ENCODE measurements at regions not wholly inside any gene's neighbourhood (a gene's known extent, or its start where the extent isn't known, plus 50 kb on each side); places are given as distances from the start of the nearest gene placed in this dataset.

DNA sequence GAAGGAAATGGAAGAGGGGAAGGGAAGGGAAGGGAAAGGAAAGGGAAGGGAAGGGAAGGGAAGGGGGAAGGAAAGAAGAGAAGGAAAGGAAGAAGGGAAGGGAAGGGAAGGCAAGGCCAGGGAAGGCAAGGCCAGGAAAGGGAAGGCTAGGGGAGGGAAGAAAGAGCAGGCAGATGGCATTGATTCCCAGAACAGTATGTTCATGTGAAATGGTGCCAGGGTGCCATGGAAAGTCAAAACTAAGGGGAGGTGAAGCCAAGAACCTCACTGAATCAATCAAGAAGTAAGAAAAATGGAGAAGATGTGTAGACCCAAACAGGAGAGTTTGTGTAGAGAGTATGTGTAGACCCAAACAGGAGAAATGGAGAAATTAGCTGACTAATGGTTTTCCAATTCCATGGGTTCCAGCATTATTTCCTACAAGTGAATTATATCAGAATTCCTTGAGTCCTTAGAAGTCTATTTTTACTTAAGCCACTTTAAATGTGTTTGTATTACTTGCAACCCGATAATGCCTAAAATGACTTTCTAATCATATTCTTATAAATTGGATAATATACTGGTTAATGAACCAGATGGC is 367.6 kb downstream of the TXNL1 start:
- no peak for DNase-seq

DNA sequence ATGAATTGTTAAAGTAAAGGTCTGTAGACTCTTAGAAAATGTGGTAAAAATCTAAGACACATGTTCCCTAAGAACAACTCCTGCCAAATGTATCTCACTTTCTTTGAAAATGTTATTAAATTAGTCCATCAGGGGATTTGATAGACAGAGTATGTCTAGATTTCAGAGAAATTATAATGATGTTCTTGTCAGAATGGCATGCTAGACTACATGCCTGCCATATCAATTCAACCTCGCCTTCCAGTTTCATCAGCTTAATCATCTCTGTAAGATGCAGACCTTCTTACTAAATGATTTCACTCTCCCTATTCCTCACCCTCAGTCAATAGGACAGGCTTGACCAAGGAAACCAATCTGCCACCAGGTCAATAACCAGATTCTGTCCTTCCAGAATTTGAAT is 368.4 kb downstream of the TXNL1 start:
- no peak for DNase-seq

DNA sequence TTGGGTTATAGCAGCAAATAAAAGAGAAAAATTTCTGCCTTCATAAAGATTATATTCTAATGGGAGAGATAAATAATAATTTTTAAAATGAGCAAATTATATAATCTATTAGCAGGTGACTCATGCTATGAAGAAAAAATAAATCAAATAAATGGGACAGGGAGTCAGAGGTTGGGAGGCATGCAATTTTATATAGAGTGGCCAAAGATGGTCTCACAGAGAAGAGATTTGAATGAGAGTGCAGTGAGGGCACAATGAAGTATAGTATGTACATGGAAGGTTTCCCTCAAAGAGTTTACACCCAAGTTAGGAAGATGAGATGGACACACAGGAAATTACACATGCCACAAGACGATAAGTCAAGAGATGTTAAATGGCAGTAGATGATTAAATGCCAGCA is 369.4 kb downstream of the TXNL1 start:
- no peak for DNase-seq

DNA sequence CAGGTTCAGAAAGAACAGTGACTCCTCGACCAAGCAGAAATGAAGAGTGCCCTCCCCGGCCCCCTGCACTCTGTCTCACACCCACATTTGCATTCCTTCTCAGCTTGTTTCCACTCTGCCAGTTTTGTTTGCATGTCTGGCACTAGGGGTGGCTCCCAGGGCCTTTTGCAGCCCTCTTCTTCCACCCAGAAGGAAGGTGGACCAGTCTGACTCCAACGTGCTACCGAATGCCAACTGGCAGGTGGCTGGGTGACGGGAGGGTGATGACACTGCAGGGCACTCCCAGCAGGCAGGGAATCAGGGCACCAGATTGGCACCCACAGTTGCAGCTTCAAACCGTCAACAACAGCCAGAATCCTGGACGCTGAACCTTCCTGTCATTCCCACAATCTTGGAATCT is 371.1 kb downstream of the TXNL1 start:
- DNase-seq: no peak

DNA sequence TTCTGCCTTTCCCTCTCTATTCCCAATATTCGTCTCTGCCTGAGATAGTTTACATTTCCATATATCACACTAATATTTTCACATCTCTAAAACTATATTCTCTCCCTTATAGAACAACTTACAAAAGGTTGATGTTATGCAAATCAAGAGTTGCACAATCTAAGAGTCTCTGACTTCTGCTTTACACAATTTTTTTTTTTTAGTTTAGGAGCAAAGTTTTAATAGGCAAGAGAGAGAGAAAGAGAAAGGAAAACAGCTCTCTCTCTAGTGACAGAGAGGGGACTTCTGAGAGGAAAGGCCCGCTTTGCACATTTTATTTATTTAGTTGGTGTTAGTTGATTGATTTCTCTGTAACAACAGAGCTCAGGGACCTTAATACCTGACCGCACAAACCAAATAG is 380.2 kb downstream of the TXNL1 start:
- no peak for DNase-seq

DNA sequence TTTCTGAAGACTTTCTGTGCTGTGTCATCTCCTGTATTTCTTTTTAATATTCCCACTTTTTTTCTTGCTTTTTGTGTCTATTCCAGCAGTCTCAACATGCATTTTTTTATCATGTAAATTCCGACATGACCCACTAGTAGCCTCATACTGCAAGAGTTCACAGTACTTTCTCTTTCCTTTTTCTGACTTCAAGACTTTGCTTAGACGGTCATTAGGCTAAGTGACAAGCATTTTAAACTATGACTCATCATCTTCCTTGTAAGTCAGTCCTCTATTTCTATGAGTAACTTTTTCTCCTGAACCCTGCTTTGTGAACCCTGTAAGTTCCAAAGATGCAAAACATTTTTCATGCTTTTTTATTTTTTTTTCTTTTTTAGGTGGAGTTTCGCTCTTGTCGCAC is 381.2 kb downstream of the TXNL1 start:
- DNase-seq: no peak

DNA sequence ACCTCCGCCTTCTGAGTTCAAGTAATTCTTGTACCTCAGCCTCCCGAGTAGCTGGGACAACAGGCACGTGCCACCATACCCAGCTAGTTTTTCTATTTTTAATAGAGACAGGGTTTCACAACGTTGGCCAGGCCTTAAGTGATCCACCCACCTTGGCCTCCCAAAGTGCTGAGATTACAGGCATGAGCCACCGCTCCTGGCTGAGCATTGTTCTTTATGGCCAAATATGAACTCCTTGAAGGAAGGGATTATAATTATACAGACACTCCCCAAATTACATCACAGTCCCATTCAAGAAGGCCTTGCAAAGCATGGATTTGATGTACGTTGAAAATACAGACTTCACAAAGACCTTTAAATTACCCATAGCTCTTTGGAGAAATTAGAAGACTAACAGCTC is 381.7 kb downstream of the TXNL1 start:
- DNase-seq: no peak

DNA sequence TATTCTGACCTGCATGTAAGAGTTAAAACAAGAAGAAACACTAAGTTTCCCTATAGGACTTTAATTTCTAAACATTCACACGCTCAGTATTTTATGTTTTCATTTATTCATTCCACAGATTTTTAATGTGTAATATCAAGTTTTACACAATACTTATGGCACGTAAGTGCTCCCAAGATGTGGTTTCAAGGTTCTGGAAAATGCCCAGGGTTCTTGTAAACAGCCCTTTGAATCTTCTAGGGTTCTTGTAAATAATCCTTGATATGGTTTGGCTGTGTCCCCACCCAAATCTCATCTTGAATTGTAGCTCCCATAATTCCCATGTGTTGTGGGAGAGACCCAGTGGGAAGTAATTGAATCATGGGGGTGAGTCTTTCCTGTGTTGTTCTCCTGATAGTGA is 383.0 kb downstream of the TXNL1 start:
- DNase-seq: no peak

DNA sequence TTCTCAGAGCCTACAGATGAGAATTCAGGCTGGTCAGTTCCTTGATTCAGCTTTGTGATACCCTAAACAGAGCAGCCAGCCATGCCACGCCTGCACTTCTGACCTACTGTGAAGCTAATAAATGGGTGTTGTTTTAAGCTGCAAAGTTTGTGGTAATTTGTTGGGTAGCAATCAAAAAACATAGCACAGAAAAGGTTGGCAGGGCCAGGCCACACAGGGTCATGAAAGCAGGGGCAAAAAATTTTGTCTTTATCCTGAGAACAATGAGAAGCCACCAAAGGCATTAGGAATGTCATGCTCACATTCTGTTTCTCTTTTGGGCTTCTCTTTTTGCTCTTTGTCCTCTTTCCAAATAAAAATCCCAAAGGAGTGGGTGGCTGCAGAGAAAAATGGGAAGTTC is 385.9 kb downstream of the TXNL1 start:
- DNase-seq: no peak

DNA sequence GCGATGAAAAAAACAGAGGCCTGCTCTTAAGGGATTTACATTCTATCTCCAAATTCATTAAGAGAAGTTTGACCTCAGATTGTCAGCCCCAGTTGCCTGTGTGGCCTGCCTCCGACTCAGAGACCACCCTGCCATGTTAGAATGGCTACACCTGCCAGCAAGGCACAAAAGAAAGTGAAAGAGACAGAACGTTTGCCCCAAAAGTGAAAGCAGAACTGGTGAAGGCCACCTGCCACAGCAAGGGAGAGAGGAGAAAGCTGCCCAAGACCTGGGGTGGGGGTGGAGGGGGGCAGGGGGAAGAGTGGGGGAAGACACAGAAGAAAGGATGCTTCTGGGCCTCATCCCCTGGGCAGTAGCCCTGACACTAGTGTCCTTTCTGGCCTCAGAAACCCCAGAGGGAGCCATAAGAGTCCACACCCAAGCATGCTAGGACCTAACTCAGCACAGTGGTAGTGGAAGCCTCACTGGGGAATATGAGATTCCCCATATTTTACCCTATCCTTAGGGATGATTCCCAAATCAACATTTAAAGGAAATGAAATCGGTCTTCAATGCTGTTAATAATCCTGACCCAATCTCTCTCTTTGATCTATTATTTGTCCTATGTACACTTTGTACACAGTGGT is 389.7 kb downstream of the TXNL1 start:
- no peak for DNase-seq

DNA sequence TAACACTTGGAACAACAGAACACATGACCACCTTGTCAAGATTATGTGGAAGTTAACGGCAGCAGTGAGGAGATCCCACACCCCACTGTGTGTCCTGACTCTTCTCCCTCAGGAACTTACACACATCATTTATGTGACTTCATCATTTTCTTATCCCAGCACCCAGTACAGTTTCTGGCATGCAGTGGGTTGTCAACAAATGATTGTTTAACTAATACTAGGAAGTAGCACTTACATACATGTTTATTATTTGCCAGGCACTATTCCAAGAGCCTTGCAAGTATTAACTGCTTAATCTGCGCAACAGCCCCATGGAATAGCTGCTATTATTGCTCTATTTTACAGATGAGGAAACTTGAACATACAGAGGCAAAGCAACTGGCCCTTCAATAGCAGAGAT is 391.5 kb downstream of the TXNL1 start:
- DNase-seq: no peak

DNA sequence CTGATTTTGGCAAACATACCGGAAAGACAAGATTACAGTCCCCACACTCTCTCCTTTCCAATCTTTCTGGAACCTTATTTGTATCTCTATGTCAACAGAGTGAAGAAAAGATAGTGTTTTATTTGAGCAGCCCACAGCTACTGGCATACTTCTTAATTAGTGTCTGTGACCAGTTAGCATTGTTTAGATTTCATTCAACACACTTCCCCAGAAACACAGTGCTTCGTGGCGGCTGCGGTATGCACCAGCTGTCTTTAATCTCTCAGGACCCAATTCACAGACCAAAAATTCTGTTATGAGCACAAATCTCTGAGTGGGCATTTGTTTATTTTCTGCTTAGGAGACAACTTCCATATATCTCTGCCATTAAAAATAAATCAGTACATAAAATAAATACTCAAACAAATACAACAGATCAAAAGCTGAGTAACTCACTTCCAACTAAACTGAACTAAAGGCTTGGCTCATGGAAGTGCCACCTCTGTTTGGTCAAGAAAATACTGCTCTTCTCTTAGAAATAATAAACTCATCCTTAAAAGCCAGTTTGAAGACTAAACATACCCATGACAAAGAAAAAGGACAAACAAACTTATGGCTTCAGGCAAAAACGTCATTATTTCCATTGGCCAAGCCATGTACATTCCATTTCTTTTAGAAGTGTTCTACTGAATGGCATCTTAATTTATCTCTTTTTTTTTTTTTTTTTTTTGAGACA is 392.4 kb downstream of the TXNL1 start:
- DNase-seq: no peak

DNA sequence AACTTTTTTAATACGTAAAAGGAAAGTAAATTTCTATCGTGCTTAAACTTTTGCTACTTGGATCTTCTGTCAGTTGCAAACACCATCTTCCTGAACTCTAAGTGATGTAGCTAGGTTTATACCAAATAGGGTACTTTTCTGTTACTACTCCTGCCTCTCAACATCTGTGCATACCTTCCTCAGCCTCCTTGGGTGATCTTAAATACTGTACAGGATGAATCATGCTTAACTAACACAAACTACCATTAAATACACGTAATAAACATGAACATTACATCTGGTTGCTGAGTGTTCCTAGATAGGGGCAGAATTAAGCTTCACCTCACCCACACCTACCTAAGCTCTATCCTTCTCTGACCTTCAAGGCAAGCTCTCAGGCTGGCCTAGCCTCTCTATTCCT is 398.0 kb downstream of the TXNL1 start:
- no peak for DNase-seq

DNA sequence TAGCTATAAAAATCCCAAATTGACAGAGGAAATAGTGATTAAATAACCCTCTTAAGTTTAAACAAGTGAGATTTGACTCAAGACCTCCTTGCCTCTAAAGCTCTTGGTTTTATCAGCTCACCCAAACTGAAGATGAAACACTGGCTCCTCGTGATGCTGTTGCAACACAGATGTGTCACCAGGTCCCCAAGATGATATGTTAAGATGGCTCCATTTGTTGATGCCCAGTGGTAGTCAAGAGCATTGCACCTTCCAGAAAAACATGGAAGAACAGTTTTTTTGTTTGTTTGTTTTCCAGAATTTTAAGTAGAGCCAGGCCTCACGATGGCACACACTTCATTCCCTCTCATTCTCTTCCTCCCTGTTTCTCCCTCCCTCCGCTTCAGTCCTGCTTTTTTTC is 399.8 kb downstream of the TXNL1 start:
- no peak for DNase-seq

DNA sequence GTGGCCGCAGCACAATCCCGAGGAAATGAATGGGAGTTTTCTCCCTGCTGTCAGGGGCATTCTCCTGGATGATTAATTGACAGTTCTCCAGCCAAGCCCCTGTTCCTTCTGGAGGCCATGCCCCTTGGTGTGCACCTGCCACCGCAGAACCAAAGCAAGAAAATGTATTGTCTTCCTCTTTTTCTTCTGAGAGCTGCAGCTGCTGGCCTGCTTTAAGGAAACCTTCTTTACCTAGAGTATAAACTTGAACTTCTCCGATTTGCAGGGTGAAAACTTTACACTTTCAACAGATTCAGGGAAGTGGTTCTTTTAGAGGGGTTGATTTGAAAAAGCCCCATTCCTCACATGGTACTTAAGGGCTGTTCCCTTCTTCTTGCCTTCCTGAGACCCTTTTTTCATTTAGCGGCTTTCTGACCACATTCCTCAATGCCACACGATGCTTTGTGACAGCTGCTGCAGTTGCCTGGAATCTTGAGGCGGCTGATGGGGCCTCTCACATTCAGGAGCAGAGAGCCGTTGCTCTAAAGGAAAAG is 402.8 kb downstream of the TXNL1 start:
- no peak for DNase-seq

DNA sequence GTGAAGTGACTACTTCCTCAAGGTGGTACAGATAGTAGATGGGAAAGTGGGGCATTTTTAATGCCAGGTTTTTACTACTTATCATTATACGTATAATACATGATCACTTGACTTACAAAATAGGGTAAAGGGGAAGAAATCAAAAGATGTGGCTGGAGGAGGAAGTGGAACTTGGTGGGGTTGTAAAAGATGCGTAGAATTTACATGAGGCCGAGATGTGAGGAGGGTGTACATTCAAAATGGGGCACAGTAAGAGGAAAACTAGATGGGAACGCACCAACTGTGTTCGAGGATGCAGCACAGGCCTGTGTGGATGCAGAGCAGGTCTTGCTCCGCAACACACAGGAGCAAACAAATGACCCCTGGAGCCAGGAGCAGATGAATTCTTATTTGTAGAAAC is 403.3 kb downstream of the TXNL1 start:
- no peak for DNase-seq

DNA sequence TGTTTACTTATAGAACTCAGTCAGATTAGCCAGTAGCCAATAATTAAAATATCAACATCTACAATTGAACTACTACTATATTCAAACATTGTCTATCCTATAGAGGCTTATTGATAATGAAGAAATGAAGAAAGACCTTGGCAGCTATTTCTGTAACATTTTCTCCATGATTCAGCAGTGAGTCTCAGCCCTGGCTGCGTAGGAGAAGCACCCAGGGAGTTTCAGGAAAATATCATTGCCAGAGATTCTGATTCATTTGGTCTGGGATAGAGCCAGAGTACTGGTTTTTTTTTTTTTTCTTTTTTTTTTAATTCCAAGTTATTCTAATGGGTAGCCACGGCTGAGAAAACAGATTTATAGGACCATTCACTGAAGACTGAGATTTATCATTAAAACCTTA is 404.8 kb downstream of the TXNL1 start:
- no peak for DNase-seq

DNA sequence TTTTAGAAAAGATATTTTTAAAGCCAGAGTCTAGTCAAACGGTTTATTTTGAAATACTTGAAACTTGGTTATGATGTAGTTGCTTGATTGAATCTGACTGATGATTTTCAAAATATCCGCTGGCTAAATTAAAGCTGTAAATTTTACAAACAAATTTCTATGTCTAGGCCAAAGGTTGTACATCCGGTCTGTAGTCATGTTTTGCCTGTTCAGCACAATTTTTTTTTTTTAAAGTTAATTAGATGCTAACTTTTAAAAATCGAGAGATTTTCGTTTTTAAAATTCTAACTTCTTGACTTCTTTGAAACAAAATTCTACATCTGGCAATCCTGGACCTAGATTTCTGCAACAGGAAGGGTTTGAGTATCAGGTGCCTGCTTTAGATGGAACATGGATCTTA is 412.4 kb downstream of the TXNL1 start:
- DNase-seq: no peak

DNA sequence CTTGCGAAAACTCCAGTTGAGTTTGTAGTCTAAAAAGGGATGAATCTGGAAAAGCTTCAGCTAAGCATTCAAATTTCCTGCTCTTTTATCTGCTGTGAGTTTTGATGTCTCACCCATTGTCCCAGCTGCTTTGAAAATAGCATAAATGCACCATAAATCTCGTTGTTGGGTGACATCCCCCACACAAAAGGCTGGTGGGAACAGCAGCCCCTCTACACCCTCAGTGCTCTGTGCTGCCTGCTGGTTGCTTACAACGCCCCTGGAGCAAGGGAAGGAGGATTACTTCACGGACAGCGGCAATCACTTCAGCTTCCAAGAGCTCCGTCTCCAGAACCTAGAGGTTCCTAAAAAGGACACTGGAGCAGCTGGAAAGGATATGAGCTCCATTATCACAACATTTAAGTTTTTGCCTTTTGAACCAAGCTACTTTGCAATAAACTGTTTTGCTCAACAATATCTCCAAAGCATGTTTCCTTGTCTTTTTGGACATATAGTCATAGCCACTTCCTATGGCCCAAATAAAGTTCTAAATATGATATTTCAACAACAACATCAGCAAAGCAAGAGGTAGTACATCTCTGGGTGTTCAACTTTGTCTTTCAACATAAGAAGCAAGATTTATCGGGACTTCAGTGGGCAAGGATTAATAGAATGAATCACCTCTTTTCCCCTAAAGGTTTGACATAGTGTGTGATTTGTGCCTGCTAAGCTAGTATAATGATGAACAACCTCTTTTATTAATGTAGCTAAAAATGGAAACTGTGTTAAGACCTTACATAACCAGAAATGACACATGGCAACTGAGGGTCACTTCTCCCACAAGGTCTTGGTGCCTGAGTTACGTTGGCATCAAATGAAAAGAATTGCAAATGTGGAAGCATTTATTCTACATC is 413.5 kb downstream of the TXNL1 start:
- DNase-seq: no peak

DNA sequence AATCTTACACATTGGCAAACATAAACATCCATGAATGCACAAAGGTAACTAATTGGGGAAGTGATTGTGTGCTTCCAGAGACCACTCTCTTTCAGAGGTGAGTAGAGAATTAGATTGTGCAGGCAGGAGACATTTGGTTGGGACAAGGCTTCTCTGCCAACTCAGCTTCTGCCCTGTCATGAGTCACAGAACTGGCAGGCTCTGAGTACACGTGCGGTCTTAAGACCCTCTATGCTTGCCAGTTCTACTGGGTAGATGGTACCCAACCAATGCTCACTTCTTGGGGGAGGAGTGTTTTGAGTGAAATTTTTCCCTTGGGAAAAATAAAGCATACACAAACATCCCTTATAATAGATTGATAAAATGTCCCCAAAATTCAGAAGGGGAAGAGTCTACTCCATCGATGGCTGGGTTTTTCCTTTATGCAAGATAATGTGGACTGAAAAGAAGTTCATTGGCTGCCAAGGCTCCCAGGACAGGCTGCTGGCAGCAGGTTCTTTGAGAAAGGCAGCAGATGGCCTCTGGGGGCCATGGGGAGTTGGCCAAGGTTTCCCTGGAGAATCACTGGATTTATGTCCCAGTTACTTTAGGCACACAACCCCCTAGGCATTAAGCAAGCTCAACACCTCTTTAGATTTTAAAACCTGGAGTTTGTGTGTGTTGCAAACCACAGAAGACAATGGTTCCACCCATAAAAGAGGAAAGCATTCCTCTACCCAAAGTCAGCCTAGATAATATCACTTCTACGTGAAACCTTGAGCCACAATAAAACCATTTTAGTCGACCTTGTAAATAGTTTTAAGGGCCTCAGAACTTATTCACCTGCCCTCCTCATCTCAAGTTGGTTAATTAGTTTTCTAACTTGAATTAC is 417.0 kb downstream of the TXNL1 start:
- no peak for DNase-seq

DNA sequence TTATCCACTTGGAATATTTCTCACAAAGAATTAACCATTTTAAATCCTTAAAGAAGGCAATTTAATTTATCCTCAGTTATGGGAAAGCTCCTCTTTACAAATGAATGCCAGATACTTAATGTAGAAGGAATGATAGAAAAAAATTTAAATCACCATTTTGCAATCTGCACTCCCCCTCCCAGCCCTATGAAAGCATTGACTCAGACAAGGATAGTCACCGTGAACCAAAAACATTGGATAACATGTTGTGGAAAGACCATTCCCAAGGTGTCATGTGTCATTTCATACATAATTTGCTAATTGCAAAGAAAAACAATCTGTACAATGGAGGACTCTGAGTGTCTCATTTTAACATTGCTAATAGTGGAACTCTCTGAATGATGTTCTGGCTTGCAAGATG is 421.0 kb downstream of the TXNL1 start:
- no peak for DNase-seq

DNA sequence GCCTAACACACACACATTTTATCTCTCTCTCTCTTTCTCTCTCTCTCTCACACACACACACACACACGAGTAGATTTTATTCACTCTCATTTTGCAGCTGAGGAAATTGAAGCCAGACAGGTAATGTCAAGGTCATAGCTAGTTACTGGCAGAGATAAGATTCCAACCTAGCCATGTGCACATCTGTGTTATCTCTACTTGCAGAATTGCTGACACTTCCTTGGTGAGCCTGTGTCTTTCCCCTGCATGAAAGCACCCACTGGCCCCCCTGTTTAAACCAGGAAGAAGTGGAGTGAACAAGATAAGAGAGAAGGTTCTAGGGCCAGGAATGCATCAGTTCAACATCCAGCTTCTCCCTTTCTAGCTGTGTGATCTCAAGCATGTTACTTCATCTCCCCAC is 423.7 kb downstream of the TXNL1 start:
- no peak for DNase-seq

All from activated CD4-positive, alpha-beta T cell treated with anti-CD3 and anti-CD28 coated beads for 48 hours (primary cell).